C4-2B (cell line): ENCODE measurements at regions not wholly inside any gene's neighbourhood (a gene's known extent, or its start where the extent isn't known, plus 50 kb on each side); places are given as distances from the start of the nearest gene placed in this dataset.

Experiments used
- ZFX ChIP-seq: fragments of 450-650 bp; IDR thresholded peaks from 2 replicates; pipeline ENCODE4 v1.6.1; 2017
- TF ChIP-seq, protein P1 (sequence below): fragments of 450-650 bp; conservative IDR thresholded peaks from 2 replicates; pipeline ENCODE4 v1.5.1; 2017; ENCODE audit warnings: mild to moderate bottlenecking

DNA sequence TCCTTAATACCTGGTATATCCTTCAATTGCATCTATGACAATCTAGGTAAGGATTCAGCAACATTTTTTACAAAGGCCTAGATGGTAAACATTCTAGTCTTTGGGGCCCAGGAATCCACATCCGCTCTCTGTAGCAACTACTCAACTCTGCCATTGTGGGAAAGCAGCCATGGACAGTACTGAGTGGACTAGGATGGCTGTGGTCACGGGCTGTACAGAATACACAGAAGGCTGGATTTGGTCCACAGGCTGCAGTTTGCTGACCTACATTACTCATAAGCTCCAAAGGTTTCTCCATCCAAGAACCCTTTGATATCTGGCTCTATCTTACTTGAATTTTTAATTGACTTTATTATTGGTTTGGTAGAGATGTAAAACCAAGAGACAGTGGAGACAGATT is 418.3 kb upstream of the LRRTM1 start:
- TF ChIP-seq, protein P1, sequence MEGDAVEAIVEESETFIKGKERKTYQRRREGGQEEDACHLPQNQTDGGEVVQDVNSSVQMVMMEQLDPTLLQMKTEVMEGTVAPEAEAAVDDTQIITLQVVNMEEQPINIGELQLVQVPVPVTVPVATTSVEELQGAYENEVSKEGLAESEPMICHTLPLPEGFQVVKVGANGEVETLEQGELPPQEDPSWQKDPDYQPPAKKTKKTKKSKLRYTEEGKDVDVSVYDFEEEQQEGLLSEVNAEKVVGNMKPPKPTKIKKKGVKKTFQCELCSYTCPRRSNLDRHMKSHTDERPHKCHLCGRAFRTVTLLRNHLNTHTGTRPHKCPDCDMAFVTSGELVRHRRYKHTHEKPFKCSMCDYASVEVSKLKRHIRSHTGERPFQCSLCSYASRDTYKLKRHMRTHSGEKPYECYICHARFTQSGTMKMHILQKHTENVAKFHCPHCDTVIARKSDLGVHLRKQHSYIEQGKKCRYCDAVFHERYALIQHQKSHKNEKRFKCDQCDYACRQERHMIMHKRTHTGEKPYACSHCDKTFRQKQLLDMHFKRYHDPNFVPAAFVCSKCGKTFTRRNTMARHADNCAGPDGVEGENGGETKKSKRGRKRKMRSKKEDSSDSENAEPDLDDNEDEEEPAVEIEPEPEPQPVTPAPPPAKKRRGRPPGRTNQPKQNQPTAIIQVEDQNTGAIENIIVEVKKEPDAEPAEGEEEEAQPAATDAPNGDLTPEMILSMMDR, result no peak
- TF ChIP-seq ZFX, result no peak
